ENCODE measurements at regions not wholly inside any gene's neighbourhood (a gene's known extent, or its start where the extent isn't known, plus 50 kb on each side); places are given as distances from the start of the nearest gene placed in this dataset.

GRCh38 chr11:97514446-97514845 lies 1124.6 kb downstream of the JRKL start:
- TF ChIP-seq CTCF (IDR thresholded peaks at IDR 0.05) (no peak), POLR2A (IDR thresholded peaks at IDR 0.05) (no peak)

Measured in Peyer's patch (tissue), 4 donors.